Hematopoietic multipotent progenitor cell treated with erythropoietin and hydrocortisone succinate and interleukin-3 and kit ligand, for 4 days (in vitro differentiated cells): ENCODE measurements at regions not wholly inside any gene's neighbourhood (a gene's known extent, or its start where the extent isn't known, plus 50 kb on each side); places are given as distances from the start of the nearest gene placed in this dataset.
"Not testable (repeated sequence)": the region's sequence is repeated elsewhere in the genome, so short reads cannot be mapped to it uniquely, and the experiment has no call there.

Experiments used
- DNase-seq: peaks from one replicate; pipeline ENCODE4 v3.0.0-alpha.2; 2015

DNA sequence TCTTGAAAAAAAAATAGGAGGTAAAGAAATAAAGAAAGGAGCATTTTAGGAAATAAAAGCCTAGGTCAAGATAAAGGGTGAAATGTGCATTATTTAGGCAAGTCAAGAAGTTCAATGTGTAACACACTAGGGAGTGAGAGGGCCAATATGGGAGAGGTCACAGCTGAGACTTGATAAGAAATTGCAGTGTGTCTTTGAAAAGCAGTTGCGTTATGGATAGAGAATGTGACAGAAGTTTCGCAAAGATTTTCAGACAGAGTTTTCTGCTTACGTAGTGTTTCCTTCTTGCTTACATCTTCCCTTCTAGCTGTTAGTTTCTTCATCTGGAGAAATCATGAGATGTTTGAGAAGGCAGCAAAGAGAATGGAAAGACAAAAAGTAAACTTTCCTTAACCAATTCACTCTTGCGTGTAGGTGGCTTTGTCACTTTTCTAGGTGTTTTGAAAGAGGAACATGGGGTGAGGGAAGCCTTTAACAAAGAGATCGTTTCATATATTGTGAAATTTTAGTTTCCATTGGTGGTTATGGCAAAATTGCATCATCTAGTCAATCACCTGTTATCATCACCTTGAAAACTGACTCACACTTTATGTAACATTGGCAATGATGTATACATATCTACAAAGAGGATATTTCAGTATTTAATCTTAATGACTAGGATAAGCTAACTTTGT lies 975.5 kb downstream of the OLFM4 start:
- no peak for DNase-seq

DNA sequence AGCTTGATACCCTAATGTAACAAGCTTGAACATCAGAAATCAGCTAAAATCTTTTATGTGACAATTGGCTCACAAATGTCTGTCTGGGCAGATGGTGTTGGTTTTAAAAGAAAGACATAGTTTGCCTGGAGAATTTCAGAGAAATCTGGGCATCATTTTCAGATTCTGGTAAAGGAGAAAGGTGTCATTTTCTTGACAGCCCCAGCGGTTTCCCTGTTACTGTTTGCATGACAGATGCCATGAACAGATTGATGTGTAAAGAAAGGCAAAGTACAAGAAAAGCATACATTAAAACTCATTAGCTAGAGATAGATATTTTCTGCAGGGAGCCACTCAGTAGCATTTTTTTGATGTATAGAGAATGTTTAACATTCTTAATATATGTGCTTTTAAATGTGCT lies 987.9 kb downstream of the OLFM4 start:
- DNase-seq = no peak

DNA sequence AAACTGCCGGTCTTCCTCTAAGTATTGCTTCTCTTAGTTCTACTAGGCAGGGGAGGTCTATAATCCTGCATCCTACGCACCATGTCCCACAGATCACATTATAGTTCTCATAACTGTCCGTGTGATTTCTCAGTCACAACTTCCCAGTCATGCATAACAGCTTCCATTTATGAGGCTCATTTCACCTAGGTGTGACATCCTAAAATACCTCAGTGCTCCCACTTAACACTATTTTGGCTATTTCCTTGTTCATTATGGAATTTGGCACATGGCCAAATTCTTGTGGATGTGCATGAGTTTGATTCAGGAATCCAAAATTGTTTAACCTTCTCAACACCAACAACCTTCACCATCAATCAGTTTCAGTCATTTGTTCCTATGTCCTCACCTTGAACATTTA lies 989.9 kb downstream of the OLFM4 start:
- no peak for DNase-seq

DNA sequence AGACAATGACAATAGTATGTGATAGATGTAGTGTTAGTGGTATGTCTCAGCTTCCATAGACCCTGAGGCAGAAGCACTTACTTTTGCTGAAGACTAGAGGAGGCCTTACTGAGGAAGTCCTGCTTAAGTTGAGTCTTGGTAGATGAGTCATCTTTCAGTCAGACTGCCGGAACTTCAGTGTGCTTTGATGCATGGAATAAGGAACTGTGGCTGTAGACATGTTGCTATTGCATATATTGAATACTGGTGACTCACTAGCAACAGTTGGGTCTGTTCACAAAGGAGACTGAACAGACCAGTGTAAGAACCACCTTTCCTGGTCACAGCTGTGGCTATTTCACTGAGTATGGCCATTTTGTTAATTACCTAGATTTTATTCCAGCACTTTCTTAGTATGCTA lies 1000.6 kb downstream of the OLFM4 start:
- DNase-seq = peak; percentile 21

DNA sequence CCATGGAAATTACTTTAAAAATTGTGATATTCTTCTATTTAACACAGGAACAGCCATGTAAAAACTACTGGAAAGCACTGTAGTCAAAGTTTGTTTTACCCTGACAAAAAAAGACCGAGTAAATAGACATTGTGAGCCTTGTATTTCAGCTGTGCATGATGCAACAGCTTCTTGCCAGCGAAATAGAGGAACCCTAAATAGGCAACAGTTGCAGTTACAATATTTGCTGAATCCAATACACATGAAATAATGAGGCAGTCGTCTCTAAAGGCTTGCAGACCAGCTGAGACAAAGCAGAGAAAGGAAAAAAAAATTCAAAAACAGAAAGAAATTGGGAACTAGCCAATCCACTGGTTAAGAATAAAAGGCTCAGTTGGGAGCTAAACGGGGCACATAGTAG lies 1001.1 kb downstream of the OLFM4 start:
- no peak for DNase-seq

DNA sequence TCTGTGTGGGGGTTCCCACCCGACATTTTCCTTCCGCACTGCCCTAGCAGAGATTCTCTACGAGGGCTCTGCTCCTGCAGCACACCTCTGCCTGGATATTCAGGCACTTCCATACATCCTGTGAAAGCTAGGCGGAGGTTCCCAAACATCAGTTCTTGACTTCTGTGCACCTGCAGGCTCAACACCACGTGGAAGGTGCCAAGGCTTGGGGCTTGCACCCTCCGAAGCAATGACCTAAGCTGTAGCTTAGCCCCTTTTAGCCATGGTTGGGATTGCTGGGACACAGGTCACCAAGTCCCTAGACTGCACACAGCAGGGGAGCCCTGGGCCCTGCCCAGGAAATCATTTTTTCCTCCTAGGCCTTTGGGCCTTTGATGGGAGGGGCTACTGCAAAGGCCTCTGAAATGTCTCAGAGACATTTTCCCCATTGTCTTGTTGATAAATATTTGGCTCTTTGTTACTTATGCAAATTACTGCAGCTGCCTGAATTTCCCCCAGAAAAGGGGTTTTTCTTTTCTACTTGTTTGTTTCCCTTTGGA lies 1004.8 kb downstream of the OLFM4 start:
- DNase-seq = no peak

DNA sequence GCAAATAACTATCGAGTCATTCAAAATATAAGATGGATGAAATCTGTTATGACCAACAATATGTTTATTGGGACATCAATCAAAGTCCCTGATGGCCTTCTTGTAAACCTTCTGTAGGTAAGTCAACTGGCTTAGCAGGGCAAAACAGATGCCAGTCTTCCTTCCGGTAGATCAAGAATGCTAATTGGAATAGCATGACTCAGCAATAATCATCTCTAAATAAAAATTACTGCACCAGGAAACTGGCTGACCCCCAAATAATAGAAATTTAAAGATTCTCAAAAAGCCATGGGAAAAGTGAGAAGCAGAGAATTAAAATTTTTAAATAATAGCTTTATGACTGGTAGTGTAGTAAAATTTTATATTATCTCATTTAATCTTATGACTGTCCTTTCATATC lies 1005.4 kb downstream of the OLFM4 start:
- no peak for DNase-seq

DNA sequence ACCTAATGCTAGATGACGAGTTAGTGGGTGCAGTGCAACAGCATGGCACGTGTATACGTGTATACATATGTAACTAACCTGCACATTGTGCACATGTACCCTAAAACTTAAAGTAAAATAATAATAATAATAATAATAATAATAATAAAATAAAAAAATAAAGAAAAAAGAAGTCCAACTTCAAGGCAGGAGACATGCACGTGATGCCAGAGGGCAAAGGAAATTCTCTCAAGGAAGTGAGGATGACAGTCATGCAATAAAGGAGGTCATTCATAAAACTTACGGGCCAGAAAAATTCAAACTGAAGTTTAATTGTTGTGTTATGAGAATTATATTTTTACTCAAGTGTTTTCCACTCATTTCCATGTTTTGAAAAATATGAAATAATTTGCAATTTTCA lies 1028.8 kb downstream of the OLFM4 start:
- not testable (repeated sequence) for DNase-seq

DNA sequence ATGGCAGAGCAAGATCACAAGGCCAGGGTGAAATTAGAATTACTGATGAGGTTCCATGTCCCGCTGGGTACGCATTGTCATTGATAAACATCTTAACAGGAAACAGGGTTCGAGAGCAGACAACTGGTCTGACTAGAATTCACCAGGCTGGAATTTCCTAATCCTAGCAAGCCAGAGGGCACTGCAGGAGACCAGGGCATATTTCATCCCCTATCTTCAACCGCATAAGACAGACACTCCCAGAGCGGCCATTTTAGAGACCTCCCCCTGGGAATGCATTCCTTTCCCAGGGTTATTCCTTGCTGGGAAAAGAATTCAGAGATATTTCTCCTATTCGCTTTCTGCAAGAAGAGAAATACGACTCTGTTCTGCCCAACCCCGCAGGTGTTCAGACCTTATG lies 1041.3 kb downstream of the OLFM4 start:
- not testable (repeated sequence) for DNase-seq

DNA sequence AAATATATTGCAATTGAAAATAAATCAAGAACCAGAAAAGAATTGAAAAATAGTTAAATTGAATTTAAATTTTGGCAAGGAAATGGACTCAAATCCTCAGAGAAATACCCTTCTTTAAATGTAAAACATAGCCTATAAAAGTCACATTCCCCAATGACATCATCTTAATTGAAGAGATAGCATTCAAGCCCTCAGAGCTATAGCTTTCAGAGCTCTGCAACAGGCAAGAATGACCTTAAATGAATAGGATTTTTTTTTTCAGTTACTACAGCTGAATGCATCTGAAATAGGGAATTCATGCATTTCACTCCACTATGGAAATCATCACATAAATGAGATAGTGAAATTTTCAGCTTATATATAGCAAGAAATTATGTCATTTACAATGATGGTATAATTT lies 1049.0 kb downstream of the OLFM4 start:
- no peak for DNase-seq

DNA sequence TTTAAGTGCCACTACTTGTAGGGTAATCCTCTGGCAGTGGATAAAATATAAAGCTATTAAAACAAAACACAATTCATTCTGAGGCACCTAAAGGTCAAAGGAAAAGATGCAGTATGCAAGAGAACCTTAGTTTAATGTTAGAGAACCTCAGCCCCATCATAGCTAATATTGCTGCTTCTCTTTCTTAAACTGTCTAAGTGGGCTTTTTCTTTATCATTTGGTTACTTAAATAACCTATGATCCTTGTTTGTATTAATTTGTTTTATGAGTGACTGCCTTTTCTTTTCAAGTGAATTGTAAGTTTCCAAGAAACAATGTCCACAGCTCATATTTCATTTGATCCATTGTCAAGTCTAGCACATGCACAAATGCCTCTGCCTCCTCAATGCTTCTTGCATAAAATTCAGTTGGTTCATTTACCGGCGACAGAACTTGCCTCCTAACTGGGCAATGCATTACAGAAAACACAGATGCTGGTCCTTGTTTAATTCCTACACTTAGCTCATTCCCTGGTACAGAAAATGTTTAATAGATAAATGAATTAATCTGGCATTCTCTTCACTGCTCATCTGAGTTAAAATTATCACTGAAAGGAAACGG lies 1049.8 kb downstream of the OLFM4 start:
- no peak for DNase-seq

DNA sequence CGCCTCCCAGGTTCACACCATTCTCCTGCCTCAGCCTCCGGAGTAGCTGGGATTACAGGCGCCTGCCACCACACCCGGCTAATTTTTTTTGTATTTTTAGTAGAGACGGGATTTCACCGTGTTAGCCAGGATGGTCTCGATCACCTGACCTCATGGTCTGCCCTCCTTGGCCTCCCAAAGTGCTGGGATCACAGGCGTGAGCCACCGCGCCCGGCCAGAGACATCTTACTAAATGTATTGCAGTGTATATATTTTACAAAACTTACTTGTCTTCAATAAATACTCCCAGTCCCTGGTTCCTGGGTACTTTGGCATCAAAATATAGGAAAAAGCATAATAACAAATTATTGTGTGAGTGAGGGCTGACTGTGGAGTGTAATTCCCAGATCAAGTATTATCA lies 1053.7 kb downstream of the OLFM4 start:
- not testable (repeated sequence) for DNase-seq

DNA sequence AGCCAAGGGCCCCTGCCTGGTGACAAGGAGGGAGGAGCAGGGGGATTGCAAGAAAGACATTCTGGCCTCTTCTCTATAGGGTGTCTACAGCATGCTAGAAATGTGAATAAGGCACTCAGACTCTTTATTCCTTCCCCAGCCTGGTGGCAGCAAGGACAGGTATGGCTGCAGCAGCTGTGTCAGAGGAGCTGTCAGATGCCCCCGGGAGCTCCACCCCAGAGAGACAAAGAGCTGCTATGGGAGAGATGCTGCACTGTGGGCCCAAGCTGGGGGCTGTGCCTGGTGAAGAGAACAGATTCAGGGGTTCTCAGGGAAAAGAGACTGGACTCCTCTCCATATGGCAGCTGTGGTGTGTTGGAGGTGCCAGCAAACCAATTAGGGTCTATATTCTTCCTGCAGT lies 1063.3 kb downstream of the OLFM4 start:
- DNase-seq = no peak

DNA sequence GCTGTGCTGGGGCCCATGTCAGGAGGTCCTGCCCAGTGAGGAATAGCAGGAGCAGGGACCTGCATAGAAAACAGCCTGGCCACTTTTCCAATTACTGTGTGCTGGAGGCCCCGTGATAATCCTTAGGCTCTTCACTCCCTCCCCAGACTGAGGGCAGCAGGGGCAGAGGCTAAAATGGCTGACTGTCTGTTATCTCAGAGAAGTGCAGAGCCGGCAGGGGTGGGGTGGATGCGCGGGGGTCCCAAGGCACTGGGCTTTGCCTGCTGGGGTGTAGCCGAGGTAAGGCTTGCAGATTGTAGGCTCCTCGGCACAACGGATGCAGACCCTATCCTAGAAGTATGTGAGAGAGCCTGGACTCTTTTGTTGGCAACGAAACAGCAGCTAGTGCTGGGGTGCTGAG lies 1064.1 kb downstream of the OLFM4 start:
- no peak for DNase-seq

DNA sequence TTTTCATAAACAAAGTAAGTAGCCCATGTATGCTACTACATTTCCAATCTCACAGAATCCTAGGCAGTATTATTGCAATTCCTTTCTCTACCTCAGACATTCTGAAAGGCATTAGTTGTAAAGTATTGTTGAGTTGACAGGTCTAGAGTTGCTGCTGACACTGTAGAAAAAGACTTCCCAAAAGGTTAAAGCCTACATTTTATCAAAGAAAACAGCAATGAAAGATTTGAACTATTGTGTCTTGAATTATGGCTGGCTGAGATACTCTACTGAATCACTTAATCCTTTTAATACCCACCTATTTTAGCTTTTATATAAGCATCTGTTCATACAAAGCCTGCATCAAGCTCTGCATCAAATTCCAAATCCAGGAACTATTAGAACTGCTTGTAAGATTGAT lies 1082.0 kb downstream of the OLFM4 start:
- no peak for DNase-seq

DNA sequence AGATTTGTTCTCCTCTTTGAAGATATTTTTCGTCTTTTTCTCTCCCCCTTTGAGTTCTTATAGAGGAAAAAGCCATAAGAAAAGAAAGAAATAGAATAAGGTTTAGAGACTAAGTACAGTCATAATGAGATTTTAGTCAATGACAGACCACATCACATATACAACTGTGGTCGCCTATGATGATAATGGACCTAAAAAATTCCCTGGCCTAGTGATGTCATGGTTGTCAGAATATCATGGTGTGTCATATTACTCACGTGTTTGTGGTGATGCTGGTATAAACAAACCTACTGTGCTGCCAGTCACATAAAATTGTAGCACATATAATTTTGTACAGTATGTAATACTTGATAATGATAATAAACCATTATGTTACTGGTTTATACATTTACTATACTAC lies 1096.1 kb downstream of the OLFM4 start:
- no peak for DNase-seq

DNA sequence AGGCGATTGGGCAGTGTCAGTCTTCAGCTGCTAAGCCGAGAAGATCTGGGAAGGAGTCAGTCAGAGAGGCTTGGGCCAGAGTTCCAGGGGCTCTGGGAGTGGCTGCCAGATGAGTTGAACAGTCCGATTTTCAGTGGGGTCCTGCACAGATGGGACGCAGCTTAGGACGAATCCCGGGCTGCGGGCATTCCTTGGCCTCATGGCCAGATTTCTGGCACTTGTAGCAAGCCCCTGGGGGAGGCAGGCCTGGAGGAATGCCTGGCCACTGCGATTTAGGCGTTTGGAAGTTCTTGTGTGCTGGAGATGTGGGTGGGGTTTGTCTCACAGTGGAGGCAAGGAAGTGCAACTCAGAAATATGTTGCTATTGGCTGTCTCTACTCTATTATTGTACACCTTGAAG lies 1102.3 kb downstream of the OLFM4 start:
- not testable (repeated sequence) for DNase-seq

DNA sequence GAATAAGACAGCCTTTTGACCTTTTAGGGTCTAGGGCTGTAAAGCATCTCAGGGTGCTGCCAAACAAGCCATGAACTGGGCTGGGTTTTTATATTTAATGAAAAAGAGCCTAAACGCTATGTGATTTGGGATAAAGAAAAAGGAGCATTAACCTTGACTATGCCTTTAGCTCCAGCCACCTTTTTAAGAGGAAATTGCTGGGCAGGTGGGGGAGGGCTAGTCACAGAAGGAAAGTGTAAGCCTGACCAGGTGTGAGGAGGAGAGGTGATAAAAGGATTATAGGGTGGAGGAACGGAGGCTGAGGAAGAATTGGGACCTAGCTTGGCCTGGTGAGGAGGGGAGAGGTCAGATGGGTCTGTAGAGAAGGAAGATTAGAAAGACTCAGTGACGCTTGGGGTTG lies 1102.8 kb downstream of the OLFM4 start:
- DNase-seq = not testable (repeated sequence)

DNA sequence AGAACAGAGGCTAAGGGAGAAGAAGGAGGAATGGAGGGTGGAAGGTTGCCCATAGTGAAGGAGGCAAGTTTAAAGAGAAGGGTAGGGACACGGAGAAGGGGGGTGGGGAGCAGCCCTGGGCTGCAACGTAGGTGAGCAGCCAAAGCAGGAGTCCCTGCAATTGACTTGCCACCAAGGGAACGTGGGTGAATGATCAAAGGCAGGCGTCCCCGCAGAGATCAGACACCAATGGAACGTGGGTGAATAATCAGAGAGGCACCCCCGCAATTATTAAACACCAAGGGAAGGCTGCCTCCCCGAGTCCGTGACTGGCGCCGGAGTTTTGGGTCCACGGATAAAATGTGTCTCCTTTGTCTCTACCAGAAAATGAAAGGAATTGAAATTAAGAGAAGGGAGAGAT lies 1103.5 kb downstream of the OLFM4 start:
- not testable (repeated sequence) for DNase-seq

DNA sequence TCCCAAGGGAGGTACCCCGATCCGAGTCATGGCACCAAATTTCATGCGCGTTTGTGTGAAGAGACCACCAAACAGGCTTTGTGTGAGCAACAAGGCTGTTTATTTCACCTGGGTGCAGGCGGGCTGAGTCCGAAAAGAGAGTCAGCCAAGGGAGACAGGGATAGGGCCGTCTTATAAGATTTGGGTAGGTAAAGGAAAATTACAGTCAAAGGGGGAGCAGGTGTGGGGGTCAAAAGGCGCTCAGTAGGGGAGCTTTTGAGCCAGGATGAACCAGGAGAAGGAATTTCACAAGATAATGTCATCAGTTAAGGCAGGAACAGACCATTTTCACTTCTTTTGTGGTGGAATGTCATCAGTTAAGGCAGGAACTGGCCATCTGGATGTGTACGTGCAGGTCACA lies 1104.1 kb downstream of the OLFM4 start:
- DNase-seq = not testable (repeated sequence)

DNA sequence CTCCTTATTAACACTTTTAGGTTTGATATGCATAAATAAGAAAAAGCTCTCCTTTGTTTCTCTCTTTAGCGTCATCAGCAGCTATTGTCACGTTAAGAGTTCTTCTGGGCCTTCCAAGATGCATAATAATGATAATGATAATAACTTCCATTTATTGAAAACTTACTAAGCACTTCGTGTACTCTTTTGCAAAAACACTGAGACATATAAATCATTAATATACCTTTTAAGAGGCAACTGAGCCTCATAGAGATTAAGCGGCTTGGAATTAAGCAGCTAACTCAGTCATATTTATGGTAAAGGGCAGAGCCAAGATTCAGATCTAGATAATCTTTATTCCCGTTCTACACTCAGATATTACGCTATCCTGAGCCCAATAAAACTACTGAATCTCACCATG lies 1105.1 kb downstream of the OLFM4 start:
- DNase-seq = no peak

DNA sequence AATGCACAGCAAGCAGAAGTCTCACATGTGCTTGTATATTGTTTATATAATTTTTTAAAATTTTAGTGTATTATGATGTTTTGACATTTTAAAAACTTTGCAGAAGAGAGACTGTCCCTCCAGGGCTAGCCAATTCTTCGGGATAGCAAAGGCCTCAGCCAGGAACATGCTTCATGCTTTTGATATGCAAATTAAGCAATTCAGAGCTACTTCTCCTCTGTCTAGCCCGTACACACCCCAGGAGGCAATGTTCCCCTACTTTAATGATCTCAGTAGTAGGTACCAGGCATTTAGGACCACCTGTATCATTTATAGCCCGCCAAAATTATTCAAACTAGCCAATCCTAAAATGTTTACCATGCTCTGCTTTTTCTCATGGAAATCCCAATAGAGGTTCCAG lies 1116.2 kb downstream of the OLFM4 start:
- DNase-seq = no peak

DNA sequence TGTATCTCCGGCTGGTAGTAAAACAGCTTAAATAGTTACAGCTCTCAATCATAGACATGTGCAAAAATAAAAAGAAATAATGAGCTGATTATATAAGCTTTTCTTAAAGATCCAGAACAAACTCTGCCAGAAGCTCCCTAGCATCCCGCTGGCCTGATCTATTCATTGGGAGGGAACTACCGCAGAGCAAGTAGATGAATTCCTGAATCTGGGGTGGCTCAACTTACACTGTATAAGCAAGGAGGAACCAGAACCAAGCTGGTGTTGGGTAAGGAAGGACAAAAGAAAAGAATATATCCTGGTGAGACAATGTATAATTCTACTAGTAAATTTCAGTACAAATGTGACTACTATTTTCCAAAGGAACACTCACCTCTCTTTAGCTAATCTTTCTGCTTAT lies 1122.2 kb downstream of the OLFM4 start:
- DNase-seq = no peak

DNA sequence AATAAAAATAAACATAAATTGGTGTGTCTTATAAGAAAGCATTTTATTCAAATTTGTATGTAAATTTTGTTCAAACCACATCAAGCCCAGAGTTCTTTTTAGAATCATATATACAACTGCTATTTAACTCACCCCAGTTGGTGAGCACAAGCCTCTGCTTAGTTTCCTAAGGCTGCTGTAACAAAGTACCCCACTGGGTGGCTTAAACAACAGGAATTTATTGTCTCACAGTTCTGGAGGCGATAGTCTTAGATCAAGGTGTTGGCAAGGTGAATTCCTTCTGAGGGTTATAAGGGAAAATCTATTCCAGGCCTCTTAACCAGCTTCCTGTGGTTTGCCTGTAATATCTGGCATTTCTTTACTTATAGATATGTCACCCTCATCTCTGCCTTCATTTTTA lies 1133.5 kb downstream of the OLFM4 start:
- DNase-seq = peak; percentile 0
